NCI-H524 treated with DMSO at 0.1 percent for 48 hours (cell line): ENCODE measurements at regions not wholly inside any gene's neighbourhood (a gene's known extent, or its start where the extent isn't known, plus 50 kb on each side); places are given as distances from the start of the nearest gene placed in this dataset.

Source experiments
- DNase-seq: peaks from one replicate; lab custom pipeline; 2025; lab: John Stamatoyannopoulos, UW

- no peak for DNase-seq
These were observed 289.1 kb upstream of the ITGA1 start for GRCh38 chr5:52498607-52499006.

GRCh38 chr5:52502460-52502999, 285.2 kb upstream of the ITGA1 start:
- DNase-seq: no peak

- no peak for DNase-seq
These were observed 283.0 kb upstream of the ITGA1 start for GRCh38 chr5:52504584-52505240.

- no peak for DNase-seq
These were observed 270.0 kb upstream of the ITGA1 start for GRCh38 chr5:52517667-52518066.

- DNase-seq: no peak
These were observed 267.5 kb upstream of the ITGA1 start for GRCh38 chr5:52520171-52520570.

- DNase-seq: no peak
These were observed 266.5 kb upstream of the ITGA1 start for GRCh38 chr5:52521236-52521635.

GRCh38 chr5:52523701-52524100, 264.0 kb upstream of the ITGA1 start:
- DNase-seq: no peak

- no peak for DNase-seq
These were observed 256.6 kb upstream of the ITGA1 start for GRCh38 chr5:52531105-52531504.

GRCh38 chr5:52543594-52543993, 244.1 kb upstream of the ITGA1 start:
- no peak for DNase-seq

- no peak for DNase-seq
These were observed 243.0 kb upstream of the ITGA1 start for GRCh38 chr5:52544738-52545137.

GRCh38 chr5:52554293-52554692, 233.4 kb upstream of the ITGA1 start:
- DNase-seq: no peak

- DNase-seq: peak; percentile 24
These were observed 227.3 kb upstream of the ITGA1 start for GRCh38 chr5:52560366-52560765.

- no peak for DNase-seq
These were observed 225.2 kb upstream of the ITGA1 start for GRCh38 chr5:52562473-52562872.

- no peak for DNase-seq
These were observed 223.1 kb upstream of the ITGA1 start for GRCh38 chr5:52564587-52564986.

GRCh38 chr5:52577546-52577945, 210.2 kb upstream of the ITGA1 start:
- DNase-seq: no peak

- DNase-seq: no peak
These were observed 208.3 kb upstream of the ITGA1 start for GRCh38 chr5:52579391-52579790.

- DNase-seq: no peak
These were observed 206.8 kb upstream of the ITGA1 start for GRCh38 chr5:52580921-52581320.

GRCh38 chr5:52582313-52582712, 205.4 kb upstream of the ITGA1 start:
- no peak for DNase-seq

GRCh38 chr5:52587131-52587530, 200.6 kb upstream of the ITGA1 start:
- DNase-seq: no peak

- no peak for DNase-seq
These were observed 190.1 kb upstream of the ITGA1 start for GRCh38 chr5:52597625-52598024.

GRCh38 chr5:52598968-52599367, 188.7 kb upstream of the ITGA1 start:
- DNase-seq: no peak

- no peak for DNase-seq
These were observed 183.8 kb upstream of the ITGA1 start for GRCh38 chr5:52603778-52604554.
